GM23338 (cell line): ENCODE measurements at regions not wholly inside any gene's neighbourhood (a gene's known extent, or its start where the extent isn't known, plus 50 kb on each side); places are given as distances from the start of the nearest gene placed in this dataset.

Source experiments
- ATAC-seq: fragments of 200-7000 bp; cut with Tn5 transposase; 3 replicates; pipeline ENCODE4 v1.9.1; 2020
- DNase-seq: peaks from one replicate; pipeline ENCODE4 v3.0.0-alpha.2; 2015; ENCODE audit warnings: low spot score
- H2AFZ ChIP-seq: fragments of 200-600 bp; sonication (generic); 2 replicates; pipeline ENCODE4 v1.8.0; 2016; ENCODE audit warnings: antibody characterized with exemption, mild to moderate bottlenecking, moderate library complexity
- H3F3A ChIP-seq: fragments of 200-600 bp; sonication (generic); replicated peaks from 2 replicates; pipeline ENCODE4 v1.8.0; 2017; ENCODE audit warnings: antibody characterized with exemption, mixed run types, low read depth
- H3K27ac ChIP-seq: fragments of 200-600 bp; sonication (generic); 2 replicates; pipeline ENCODE4 v1.6.1; 2016; ENCODE audit warnings: low read depth
- H3K27me3 ChIP-seq: fragments of 200-600 bp; sonication (generic); 2 replicates; pipeline ENCODE4 v1.8.0; 2016; ENCODE audit warnings: mild to moderate bottlenecking, mixed run types, moderate library complexity; ENCODE audit not compliant: insufficient read depth
- H3K36me3 ChIP-seq: fragments of 200-600 bp; sonication (generic); 2 replicates; pipeline ENCODE4 v1.8.0; 2016; ENCODE audit warnings: mild to moderate bottlenecking; ENCODE audit not compliant: insufficient read depth
- H3K4me1 ChIP-seq: fragments of 200-600 bp; sonication (generic); 2 replicates; pipeline ENCODE4 v1.8.0; 2016; ENCODE audit warnings: mild to moderate bottlenecking, moderate library complexity; ENCODE audit not compliant: insufficient read depth
- H3K4me2 ChIP-seq: fragments of 200-600 bp; sonication (generic); 2 replicates; pipeline ENCODE4 v1.7.1; 2017; ENCODE audit warnings: mixed run types
- H3K4me3 ChIP-seq: fragments of 200-600 bp; sonication (generic); 2 replicates; pipeline ENCODE4 v1.6.1; 2016; ENCODE audit warnings: mixed run types
- H3K79me2 ChIP-seq: fragments of 200-600 bp; sonication (generic); replicated peaks from 2 replicates; pipeline ENCODE4 v1.8.0; 2017; ENCODE audit warnings: mild to moderate bottlenecking; ENCODE audit not compliant: insufficient read depth
- H3K9me2 ChIP-seq: fragments of 200-600 bp; sonication (generic); 2 replicates; pipeline ENCODE4 v1.8.0; 2017; ENCODE audit not compliant: insufficient read depth
- H4K20me1 ChIP-seq: fragments of 200-600 bp; sonication (generic); replicated peaks from 2 replicates; pipeline ENCODE4 v1.8.0; 2017; ENCODE audit warnings: mild to moderate bottlenecking; ENCODE audit not compliant: insufficient read depth
- H3K27ac Mint-ChIP-seq: 2 replicates; pipeline ENCODE4 v1.8.0; 2020; ENCODE audit warnings: inconsistent platforms, mild to moderate bottlenecking, moderate library complexity, mixed read lengths
- H3K27me3 Mint-ChIP-seq: 3 replicates; pipeline ENCODE4 v1.8.0; 2022; ENCODE audit warnings: low read depth, mild to moderate bottlenecking, moderate library complexity, mixed read lengths, inconsistent platforms; ENCODE audit not compliant: insufficient read depth, poor library complexity
- H3K36me3 Mint-ChIP-seq: 3 replicates; pipeline ENCODE4 v1.8.0; 2021; ENCODE audit warnings: low read depth, mild to moderate bottlenecking, inconsistent platforms, moderate library complexity, mixed read lengths
- H3K4me1 Mint-ChIP-seq: 3 replicates; pipeline ENCODE4 v1.8.0; 2020; ENCODE audit warnings: mild to moderate bottlenecking, inconsistent platforms, mixed read lengths
- H3K4me3 Mint-ChIP-seq: 3 replicates; pipeline ENCODE4 v1.8.0; 2021; ENCODE audit warnings: moderate library complexity, mild to moderate bottlenecking, inconsistent platforms, mixed read lengths
- H3K9me3 Mint-ChIP-seq: 3 replicates; pipeline ENCODE4 v1.8.0; 2020; ENCODE audit warnings: moderate library complexity, mild to moderate bottlenecking, inconsistent platforms, mixed read lengths
- CREB1 ChIP-seq: fragments of 250-450 bp; sonication (Bioruptor Pico); IDR thresholded peaks from 2 replicates; pipeline ENCODE4 v1.5.0; 2020; ENCODE audit warnings: low read depth, mild to moderate bottlenecking, moderate library complexity
- CTCF ChIP-seq, 2 experiments: fragments of 200-600 bp in 1 of 2; sonication (generic) in 1 of 2; conservative IDR thresholded peaks; 2 replicates each; pipeline versions ENCODE4 v1.5.1 to v1.6.1; 2016 to 2017; ENCODE audit warnings: antibody characterized with exemption in 2 of 2, low read depth in 2 of 2, mild to moderate bottlenecking in 2 of 2, moderate library complexity in 1 of 2
- ETS1 ChIP-seq: IDR thresholded peaks from 2 replicates; pipeline ENCODE4 v1.6.1; 2016; ENCODE audit warnings: antibody characterized with exemption
- EZH2 ChIP-seq: fragments of 200-600 bp; sonication (generic); IDR thresholded peaks from one replicate; pipeline ENCODE4 v1.8.0; 2017; ENCODE audit warnings: antibody characterized with exemption, mild to moderate bottlenecking, low read depth; ENCODE audit not compliant: unreplicated experiment
- EZH2phosphoT487 ChIP-seq: fragments of 200-600 bp; sonication (generic); IDR thresholded peaks from one replicate; pipeline ENCODE4 v1.8.1; 2018; ENCODE audit warnings: antibody characterized with exemption; ENCODE audit not compliant: unreplicated experiment
- JUNB ChIP-seq: IDR thresholded peaks from one replicate; pipeline ENCODE4 v1.6.1; 2016; ENCODE audit warnings: antibody characterized with exemption; ENCODE audit not compliant: unreplicated experiment
- NANOG ChIP-seq: IDR thresholded peaks from 2 replicates; pipeline ENCODE4 v1.6.1; 2016; ENCODE audit warnings: antibody characterized with exemption, borderline replicate concordance
- POLR2AphosphoS5 ChIP-seq: IDR thresholded peaks from 2 replicates; pipeline ENCODE4 v1.6.1; 2016; ENCODE audit warnings: antibody characterized with exemption, low read depth
- REST ChIP-seq: IDR thresholded peaks from one replicate; pipeline ENCODE4 v1.6.1; 2018; ENCODE audit warnings: antibody characterized with exemption; ENCODE audit not compliant: unreplicated experiment
- STAT1 ChIP-seq: IDR thresholded peaks from one replicate; pipeline ENCODE4 v1.6.1; 2016; ENCODE audit warnings: antibody characterized with exemption; ENCODE audit not compliant: unreplicated experiment
- ZNF114 ChIP-seq: fragments of 250-450 bp; sonication (Bioruptor Pico); IDR thresholded peaks from 2 replicates; pipeline ENCODE4 v1.5.0; 2020; ENCODE audit warnings: mild to moderate bottlenecking, moderate library complexity
- ZNF331 ChIP-seq: fragments of 250-450 bp; sonication (Bioruptor Pico); IDR thresholded peaks from 2 replicates; pipeline ENCODE4 v1.5.0; 2020; ENCODE audit warnings: low read depth, mild to moderate bottlenecking, moderate library complexity
- ZNF462 ChIP-seq: fragments of 250-450 bp; sonication (Bioruptor Pico); IDR thresholded peaks from 2 replicates; pipeline ENCODE4 v1.5.0; 2020; ENCODE audit warnings: mild to moderate bottlenecking, moderate library complexity

- no peak for ATAC-seq
- no peaks in the 10 kb centered on the region; the same call in 1 of the 3 replicates for H3K9me3 Mint-ChIP-seq
Observed at GRCh38 chr2:175633227-175633626, 368.8 kb downstream of the LNPK start.

More at GRCh38 chr2:175633227-175633626, 368.8 kb downstream of the LNPK start:
- Mint-ChIP-seq H3K36me3 (no peaks in the 10 kb centered on the region), H3K4me3 (no peak overlapping the region), H3K27me3 (no peaks in the 10 kb centered on the region), H3K4me1 (no peaks in the 10 kb centered on the region; the same call in 2 of the 3 replicates), H3K27ac (no peak overlapping the region)
- TF ChIP-seq JUNB (no peak), EZH2phosphoT487 (no peak), REST (no peak), ZNF331 (CRISPR knock-in tag) (no peak), CREB1 (no peak), EZH2 (no peak), ZNF114 (CRISPR knock-in tag) (no peak), STAT1 (no peak), CTCF (conservative IDR thresholded peaks at IDR 0.05; ENCODE audit: low read depth in 2 of 2) (no peak), NANOG (no peak), POLR2AphosphoS5 (no peak), ZNF462 (CRISPR knock-in tag) (no peak), ETS1 (no peak)
- H3K4me1 ChIP-seq, result no peaks in the 10 kb centered on the region
- no peak overlapping the region for H3K4me3 ChIP-seq
- no peaks in the 10 kb centered on the region for H3K27me3 ChIP-seq
- no peaks in the 10 kb centered on the region for H3F3A ChIP-seq
- no peak overlapping the region for H2AFZ ChIP-seq
- DNase-seq, result no peak
- H3K4me2 ChIP-seq, result no peak overlapping the region
- no peak overlapping the region for H3K27ac ChIP-seq
- H3K79me2 ChIP-seq, result no peaks in the 10 kb centered on the region
- no peaks in the 10 kb centered on the region for H3K9me2 ChIP-seq
- no peaks in the 10 kb centered on the region for H3K36me3 ChIP-seq
- H4K20me1 ChIP-seq, result no peaks in the 10 kb centered on the region
